ENCODE measurements at regions not wholly inside any gene's neighbourhood (a gene's known extent, or its start where the extent isn't known, plus 50 kb on each side); places are given as distances from the start of the nearest gene placed in this dataset.

DNA sequence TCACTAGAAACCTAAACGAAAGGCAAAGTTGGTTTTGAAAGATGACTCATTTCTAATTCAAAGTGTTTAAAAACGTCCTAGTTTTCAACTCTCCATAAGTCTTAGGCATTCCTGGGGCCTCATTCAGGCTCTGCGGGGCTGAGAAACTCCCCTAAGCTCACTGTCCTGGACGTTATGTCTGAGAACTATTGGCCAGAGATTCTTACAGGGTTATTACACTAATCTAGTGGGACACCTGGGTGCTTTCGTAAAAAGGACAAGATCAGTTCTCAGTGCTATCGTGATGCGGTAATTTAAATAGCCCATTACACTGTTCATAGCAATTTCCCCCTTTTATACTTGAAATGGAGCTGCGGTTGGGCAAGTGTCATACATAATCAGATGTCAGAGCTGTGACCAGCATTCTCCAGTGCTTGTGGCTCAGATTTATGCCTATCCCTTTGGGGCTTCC lies 280.9 kb downstream of the QKI start:
- DNase-seq (ENCODE audit: low spot score): no peak

DNA sequence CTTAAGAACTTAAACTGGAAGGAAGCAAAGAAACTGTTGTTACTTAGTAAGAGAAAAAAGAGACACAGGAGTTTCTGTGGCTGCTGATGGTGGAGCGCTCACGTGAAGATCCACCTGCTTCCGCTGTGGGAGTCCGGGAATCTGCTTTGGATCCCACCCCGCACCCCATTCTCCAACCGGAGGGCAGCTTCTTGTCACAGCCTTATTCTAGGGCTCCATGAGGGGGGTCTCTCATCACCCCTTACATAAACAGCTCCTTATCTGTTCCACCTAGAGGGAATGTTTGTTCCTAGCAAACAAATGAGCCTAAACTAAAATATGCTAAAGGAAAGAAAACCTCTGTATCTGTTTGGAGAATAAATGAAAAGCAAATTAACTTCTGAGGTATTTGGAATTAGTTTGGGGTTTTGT lies 280.5 kb downstream of the QKI start:
- no peak for DNase-seq (ENCODE audit: low spot score)

DNA sequence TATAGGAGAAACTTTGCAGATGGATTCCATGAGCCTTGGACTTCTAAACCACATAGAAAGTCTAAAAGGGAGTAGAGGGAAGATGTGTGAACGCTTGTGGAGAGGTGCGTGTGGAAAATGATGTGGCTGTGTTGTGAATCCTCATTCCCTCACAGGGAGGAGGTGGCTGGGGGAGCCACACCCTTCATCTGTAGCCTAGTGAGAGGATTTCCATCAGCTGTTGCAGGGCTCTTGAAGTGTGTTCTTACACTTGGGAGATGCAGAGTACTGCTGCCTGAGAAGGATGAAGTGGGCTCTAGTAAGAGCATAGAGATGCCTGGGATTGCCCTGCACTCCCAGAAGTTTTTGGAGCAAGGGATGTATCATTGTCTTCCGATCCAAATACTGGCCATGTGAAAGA lies 279.6 kb downstream of the QKI start:
- DNase-seq (ENCODE audit: low spot score): no peak

DNA sequence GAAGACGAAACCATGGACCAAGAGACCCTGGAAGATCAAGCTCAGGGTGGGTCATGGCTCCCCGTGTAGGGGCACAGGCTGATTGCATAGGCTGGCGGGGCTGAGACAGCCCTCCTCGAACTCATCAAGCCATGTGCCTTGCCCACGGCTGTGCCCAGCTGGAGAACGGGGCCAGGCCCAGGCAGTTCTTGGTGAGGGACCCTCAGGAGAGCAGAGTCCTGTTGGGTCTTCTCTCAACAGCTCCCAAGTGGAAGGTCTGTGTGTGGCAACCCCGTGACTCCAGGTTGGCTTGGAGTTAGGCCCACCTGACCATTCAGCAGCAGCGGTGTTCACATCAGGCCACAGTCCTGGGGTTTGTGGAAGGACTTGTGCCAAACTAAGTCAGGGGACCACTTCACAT lies 276.5 kb downstream of the QKI start:
- no peak for DNase-seq (ENCODE audit: low spot score)

- DNase-seq (ENCODE audit: low spot score): no peak
These were observed 274.3 kb downstream of the QKI start for GRCh38 chr6:163688739-163689362.

GRCh38 chr6:163687075-163687474 lies 272.6 kb downstream of the QKI start:
- DNase-seq (ENCODE audit: low spot score): no peak

DNA sequence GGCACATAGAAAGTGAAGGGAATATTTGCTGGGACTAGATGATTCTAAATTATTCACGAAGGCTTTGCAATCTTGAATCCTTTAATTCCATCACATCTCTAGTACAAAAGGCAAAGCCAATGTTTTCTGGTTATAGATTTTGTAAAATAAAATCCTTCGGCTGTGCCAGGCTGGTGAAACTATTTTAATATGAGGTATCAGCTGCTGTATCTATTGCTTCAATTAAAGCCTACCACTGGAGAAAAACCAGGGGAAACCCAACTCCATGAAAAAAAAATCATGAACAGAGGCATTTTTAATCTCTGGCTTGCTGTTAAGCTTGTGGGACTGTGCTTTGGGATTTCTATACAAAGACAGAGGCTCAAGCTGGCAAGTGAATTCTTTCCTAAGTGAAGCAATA lies 271.8 kb downstream of the QKI start:
- DNase-seq (ENCODE audit: low spot score): no peak

- DNase-seq (ENCODE audit: low spot score): no peak
These were observed 268.6 kb downstream of the QKI start for GRCh38 chr6:163683105-163683622.

- DNase-seq (ENCODE audit: low spot score): no peak
These were observed 265.2 kb downstream of the QKI start for GRCh38 chr6:163679753-163680152.

DNA sequence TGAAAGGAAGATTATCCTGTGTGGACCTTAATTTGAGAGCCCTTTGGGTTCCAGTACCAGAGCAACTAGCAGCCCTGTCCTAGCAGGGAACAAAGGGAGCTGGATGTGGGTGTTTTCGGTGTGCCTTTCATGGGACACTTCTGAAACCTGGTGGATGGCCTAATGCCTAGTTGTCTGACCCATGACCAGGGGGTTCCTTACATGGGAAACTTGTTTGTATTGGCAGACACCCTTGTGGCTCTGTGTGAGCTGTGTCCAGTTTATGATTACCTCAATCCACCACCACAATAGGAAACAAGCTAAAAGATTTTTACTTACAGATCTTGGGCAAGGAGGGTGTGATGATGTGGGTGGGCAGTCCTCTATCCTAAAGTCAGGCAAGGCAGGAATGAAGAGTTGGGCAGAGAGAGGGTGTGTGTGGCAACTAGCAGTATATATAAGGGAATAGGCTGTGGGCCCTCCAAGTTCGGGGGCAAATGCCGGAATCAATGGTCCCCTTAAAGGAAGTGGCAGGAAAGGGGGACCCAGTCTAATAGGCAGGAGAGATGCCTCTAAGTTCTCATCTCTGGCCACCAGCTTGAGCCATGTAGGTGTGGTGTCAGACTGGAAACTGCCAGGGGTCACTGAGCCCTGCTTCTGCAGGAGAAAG lies 264.6 kb downstream of the QKI start:
- no peak for DNase-seq (ENCODE audit: low spot score)

DNA sequence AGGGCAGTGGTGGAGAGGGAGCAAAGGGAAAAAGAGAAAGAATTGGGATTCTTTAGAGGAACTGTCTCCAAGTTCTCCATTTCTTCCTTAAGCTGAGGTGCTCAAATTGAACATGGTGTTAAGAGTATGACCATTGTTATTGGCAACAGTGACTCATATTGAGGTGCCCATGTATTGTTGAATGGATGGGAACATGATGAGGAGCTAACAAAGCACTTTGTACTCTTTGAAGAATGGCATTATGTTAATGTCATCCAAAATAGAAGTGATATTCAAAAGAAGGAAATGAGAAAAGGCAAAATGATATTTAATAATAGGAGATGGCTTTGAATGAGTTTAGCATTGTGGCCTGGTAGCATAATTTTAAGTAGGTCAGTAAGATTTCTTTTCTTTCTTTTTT lies 261.1 kb downstream of the QKI start:
- DNase-seq (ENCODE audit: low spot score): no peak

GRCh38 chr6:163672710-163673109 lies 258.2 kb downstream of the QKI start:
- DNase-seq (ENCODE audit: low spot score): no peak

GRCh38 chr6:163671791-163672190 lies 257.3 kb downstream of the QKI start:
- DNase-seq (ENCODE audit: low spot score): no peak

- no peak for DNase-seq (ENCODE audit: low spot score)
These were observed 256.8 kb downstream of the QKI start for GRCh38 chr6:163671355-163671754.

- no peak for DNase-seq (ENCODE audit: low spot score)
These were observed 255.8 kb downstream of the QKI start for GRCh38 chr6:163670336-163670735.

GRCh38 chr6:163668061-163668426 lies 253.5 kb downstream of the QKI start:
- no peak for DNase-seq (ENCODE audit: low spot score)

- no peak for DNase-seq (ENCODE audit: low spot score)
These were observed 253.0 kb downstream of the QKI start for GRCh38 chr6:163667372-163668060.

- DNase-seq (ENCODE audit: low spot score): no peak
These were observed 250.9 kb downstream of the QKI start for GRCh38 chr6:163665464-163665863.

- DNase-seq (ENCODE audit: low spot score): no peak
These were observed 249.1 kb downstream of the QKI start for GRCh38 chr6:163663575-163663974.

- no peak for DNase-seq (ENCODE audit: low spot score)
These were observed 248.2 kb downstream of the QKI start for GRCh38 chr6:163662604-163663225.

DNA sequence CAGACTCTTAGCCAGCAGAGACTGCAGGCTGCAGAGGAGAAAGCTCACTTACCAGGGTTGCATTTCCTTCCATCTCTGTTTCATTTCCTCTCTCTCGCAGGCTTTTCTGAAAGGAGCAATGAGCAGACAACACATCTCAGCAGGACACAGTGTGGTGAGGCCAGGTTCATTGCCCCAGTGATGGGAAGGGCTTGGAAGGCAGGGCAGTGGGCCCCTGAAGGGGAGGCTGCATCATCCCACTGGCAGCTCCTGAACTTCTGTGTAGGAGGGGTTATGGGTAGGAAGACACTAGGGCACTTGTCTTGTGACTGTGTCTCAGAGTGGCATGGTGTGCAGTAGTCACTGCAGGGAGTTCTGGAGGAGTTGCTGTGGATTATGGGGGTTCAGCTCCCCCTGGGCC lies 246.8 kb downstream of the QKI start:
- no peak for DNase-seq (ENCODE audit: low spot score)

- no peak for DNase-seq (ENCODE audit: low spot score)
These were observed 245.3 kb downstream of the QKI start for GRCh38 chr6:163659803-163660202.
